CD4-positive, alpha-beta T cell treated with Interferon alpha-2 for 1 hour (primary cell): ENCODE measurements at regions not wholly inside any gene's neighbourhood (a gene's known extent, or its start where the extent isn't known, plus 50 kb on each side); places are given as distances from the start of the nearest gene placed in this dataset.
"Not testable (repeated sequence)": the region's sequence is repeated elsewhere in the genome, so short reads cannot be mapped to it uniquely, and the experiment has no call there.

Source experiments
- DNase-seq, 2 donors: peaks; one replicate each; pipeline ENCODE4 v3.0.0-alpha.2; 2020 to 2022

DNA sequence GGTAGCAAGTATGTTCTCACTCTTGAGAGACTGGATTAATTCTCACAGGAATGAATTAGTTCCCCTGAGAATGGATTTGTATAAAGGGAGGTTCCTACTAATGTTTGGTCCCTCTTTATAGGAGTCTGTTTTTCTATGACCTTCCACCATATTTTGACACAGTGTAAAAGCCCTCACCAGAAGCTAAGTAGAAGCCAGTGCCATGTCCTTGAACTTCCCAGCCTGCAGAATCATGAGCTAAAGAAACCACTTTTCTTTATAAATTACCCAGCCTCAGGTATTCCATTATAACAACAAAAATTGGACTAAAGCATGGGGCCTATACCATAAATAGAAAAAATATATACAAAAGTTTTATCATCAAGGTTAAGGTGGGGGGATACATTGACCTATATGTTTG, 227.9 kb upstream of the DTNA start:
- no peak for DNase-seq

DNA sequence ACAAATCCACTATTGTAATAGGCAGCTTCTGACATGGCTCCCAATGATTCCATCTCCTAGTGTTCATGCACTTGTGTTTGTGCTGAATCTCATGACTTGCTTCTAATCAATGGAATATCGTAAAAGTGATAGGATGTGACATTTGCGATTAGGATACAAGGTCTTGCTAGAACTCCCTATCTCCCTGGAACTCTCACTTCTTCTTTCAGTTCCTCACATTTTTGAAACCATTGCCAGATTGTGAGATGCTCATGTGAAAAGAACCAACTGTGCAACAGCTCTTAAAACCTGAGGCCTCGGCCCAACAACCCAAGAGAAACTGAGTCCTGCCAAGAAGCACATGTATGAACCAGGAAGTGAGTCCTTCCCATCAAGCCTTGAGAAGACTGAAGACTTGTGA, 226.9 kb upstream of the DTNA start:
- no peak for DNase-seq

GRCh38 chr18:34491719-34492118, 218.4 kb upstream of the DTNA start:
- DNase-seq, result no peak

DNA sequence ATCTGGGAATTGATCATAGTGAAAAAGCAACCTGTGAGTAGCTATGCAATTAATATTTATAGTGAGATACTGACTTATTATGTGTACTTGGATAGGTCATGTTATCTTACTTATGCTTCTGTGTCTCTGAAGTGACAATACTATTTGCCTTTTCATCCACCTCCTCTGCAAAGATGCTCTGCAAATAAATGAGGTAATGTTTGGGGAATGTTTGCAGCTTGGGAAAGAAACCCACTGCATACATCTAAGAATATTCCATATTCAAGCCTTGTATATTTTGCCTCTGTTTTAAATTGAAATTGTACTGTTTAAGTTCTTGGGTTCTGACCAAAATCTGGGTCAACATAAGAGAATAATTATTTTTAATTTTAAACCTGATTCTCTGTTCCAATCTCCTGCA, 217.4 kb upstream of the DTNA start:
- no peak for DNase-seq

- peak; percentile 1 to 5 for DNase-seq
Observed at GRCh38 chr18:34493099-34493544, 217.0 kb upstream of the DTNA start.

GRCh38 chr18:34493566-34494358, 216.3 kb upstream of the DTNA start:
- no peak for DNase-seq

DNA sequence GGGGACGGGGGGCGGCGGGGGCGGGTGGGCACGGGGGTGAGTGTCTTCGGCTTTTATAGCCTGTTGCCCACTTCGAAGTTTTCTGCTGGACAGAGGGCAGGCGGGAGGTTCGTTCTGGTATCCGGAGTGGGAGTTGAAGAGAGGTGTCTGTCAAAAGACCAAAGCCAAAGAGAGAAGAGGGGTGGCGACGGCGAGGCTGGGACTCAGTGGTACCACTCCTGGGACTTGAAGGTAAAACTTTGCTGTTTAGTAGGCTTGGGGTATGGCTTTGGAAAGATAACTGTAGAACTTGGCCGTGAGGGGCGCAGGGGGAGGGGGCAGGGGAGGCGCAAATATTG, 215.8 kb upstream of the DTNA start:
- no peak for DNase-seq

- DNase-seq, result no peak
Observed at GRCh38 chr18:34495506-34495905, 214.6 kb upstream of the DTNA start.

DNA sequence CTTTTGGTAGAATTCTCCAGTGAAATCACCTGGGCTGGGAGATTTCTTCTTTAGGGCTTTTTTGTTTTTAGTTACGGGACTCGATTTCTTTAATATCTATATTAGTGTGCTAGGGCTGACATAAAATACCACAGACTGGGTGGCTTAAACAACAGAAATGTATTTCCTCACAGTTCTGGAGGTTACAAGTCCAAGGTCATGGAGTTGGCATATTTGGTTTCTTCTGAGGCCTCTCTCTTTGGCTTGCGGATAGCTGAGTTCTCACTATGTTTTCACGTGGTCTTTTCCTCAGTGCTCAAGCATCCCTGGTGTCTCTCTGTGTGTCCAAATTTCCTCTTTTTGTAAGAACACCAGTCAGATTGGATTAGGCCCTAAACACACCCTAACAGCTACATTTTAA, 208.5 kb upstream of the DTNA start:
- no peak for DNase-seq

GRCh38 chr18:34506198-34506597, 203.9 kb upstream of the DTNA start:
- no peak for DNase-seq

DNA sequence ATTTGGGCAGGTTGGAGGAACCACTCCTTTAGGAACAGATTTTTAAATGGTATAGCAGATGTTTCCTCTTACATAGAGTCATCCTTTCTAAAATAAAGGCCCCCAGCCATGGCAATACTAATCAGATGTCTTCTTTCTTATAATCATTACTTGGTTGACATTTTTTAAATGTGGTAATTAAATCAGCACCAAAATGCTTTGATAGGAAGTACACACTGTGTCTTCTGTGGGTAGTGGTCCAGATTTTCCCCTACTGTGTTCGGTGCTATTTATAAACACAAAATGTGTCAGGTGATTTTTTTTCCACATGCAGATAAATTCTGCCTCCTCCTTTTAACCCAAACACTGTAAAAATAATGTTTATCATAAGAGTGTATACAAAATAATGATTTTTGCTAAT, 200.9 kb upstream of the DTNA start:
- DNase-seq, result no peak

- DNase-seq, result no peak
Observed at GRCh38 chr18:34509879-34510586, 200.1 kb upstream of the DTNA start.

DNA sequence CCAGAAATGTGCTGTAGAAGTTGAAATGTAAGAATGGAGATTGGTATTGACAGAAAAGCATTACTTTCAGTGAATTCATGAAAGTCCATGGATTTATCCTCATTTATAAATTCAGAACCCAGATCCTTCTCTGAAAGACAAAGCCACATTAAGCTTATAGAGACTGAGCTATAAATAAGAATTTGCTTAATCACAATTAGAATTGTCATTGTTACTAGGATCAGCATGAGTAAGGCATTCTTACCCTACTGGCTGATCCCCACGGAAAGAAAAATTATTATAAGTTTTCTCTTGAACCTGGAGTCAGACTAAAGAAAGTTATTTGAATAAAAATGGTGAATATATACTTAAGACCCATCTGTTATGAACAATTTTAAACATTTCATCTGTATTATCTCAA, 199.2 kb upstream of the DTNA start:
- no peak for DNase-seq

GRCh38 chr18:34511435-34511834, 198.7 kb upstream of the DTNA start:
- no peak for DNase-seq

GRCh38 chr18:34511879-34512278, 198.2 kb upstream of the DTNA start:
- DNase-seq, result no peak

GRCh38 chr18:34514238-34514637, 195.9 kb upstream of the DTNA start:
- DNase-seq, result no peak

GRCh38 chr18:34514957-34515356, 195.1 kb upstream of the DTNA start:
- DNase-seq, result no peak

- not testable (repeated sequence) for DNase-seq
Observed at GRCh38 chr18:34516355-34516754, 193.7 kb upstream of the DTNA start.

DNA sequence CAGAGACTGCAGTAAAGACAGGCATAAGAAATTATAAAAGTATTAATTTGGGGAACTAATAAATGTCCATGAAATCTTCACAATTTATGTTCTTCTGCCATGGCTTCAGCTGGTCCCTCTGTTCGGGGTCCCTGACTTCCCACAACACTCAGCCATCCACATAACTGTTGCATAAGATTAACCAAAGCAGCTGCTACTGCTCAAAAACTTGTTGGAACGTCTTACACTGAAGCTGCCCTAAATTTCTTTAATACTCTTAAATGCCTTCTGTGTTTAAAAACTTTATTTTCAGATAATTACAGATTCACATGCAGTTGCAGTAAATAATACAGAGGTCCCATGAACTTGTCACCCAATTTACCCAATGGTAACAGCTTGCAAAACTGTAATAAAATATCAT, 193.1 kb upstream of the DTNA start:
- DNase-seq, result not testable (repeated sequence)

DNA sequence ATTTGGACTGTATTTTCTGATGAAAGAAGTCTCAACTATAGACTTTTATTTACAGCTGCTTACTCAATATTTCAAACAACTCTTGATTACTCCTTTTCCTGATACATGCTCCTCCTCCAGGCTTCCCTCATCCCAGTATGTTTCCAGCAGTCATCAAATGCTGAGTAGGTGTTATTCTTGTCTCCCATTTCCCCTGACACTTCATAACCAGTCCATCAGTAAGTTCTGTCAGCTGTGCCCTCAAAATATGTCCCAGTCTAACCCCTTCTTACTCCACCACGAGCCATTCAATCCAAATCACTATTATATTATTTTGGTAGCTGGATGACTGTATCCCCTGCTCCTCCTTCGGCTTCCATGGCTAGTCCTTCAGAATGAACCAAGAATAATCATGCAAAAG, 189.1 kb upstream of the DTNA start:
- DNase-seq, result no peak

GRCh38 chr18:34522603-34523002, 187.5 kb upstream of the DTNA start:
- DNase-seq, result no peak

- DNase-seq, result no peak
Observed at GRCh38 chr18:34525244-34525643, 184.9 kb upstream of the DTNA start.

DNA sequence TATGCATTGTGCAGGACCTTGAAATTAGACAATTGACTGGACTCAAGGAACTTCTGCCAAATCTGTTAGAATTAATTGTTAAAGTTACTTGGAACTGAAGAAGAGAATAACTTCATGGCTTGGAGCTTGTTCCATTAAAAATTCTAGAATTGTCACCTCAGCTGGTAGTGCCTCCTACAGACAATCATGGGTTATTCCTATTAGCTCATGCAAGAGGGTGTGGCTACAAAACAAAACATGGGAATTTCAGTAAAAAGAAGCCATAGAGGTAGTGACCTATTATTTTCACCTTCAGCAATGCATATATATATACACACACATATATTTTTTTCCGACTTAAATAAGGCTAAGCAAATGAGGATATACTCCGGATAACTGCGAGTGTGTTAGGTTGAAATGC, 181.9 kb upstream of the DTNA start:
- DNase-seq, result no peak
